ENCODE measurements at regions not wholly inside any gene's neighbourhood (a gene's known extent, or its start where the extent isn't known, plus 50 kb on each side); places are given as distances from the start of the nearest gene placed in this dataset.
A peak's percentile ranks its signal among the peaks of the same experiment; 100 is the strongest.
"Not testable (repeated sequence)": the region's sequence is repeated elsewhere in the genome, so short reads cannot be mapped to it uniquely, and the experiment has no call there.

GRCh38 chr13:26475176-26476110, 82.0 kb upstream of the WASF3 start:
- H3K4me3 Mint-ChIP-seq, result peak overlapping the region; percentile 34
- H3K4me1 Mint-ChIP-seq, result peaks cover 13% of the 10 kb centered on the region
- ATAC-seq, result no peak
- no peaks in the 10 kb centered on the region for H3K27me3 Mint-ChIP-seq
- H3K9me3 Mint-ChIP-seq, result no peaks in the 10 kb centered on the region
- H3K36me3 Mint-ChIP-seq (ENCODE audit: low read depth), result no peaks in the 10 kb centered on the region
- peak overlapping the region; percentile 34 for H3K27ac Mint-ChIP-seq
- no peak for DNase-seq

- H3K27ac Mint-ChIP-seq, result peak overlapping the region; percentile 34
- peak overlapping the region; percentile 34 for H3K4me3 Mint-ChIP-seq
- H3K27me3 Mint-ChIP-seq, result no peaks in the 10 kb centered on the region
- no peaks in the 10 kb centered on the region for H3K36me3 Mint-ChIP-seq (ENCODE audit: low read depth)
- no peaks in the 10 kb centered on the region for H3K9me3 Mint-ChIP-seq
- H3K4me1 Mint-ChIP-seq, result peaks cover 13% of the 10 kb centered on the region
- ATAC-seq (peak; percentile 75), DNase-seq (peak; percentile 18)
These were observed 81.2 kb upstream of the WASF3 start for GRCh38 chr13:26476111-26476781.

- DNase-seq, result no peak
- Mint-ChIP-seq H3K27ac (no peak overlapping the region), H3K9me3 (no peaks in the 10 kb centered on the region), H3K4me1 (peaks cover 13% of the 10 kb centered on the region), H3K27me3 (no peaks in the 10 kb centered on the region), H3K36me3 (ENCODE audit: low read depth) (no peaks in the 10 kb centered on the region), H3K4me3 (peak overlapping the region; percentile 34)
- ATAC-seq, result no peak
These were observed 80.7 kb upstream of the WASF3 start for GRCh38 chr13:26476782-26477142.

- H3K27me3 Mint-ChIP-seq, result no peaks in the 10 kb centered on the region
- no peak overlapping the region for H3K27ac Mint-ChIP-seq
- H3K4me1 Mint-ChIP-seq, result peaks cover 14% of the 10 kb centered on the region
- no peaks in the 10 kb centered on the region for H3K36me3 Mint-ChIP-seq (ENCODE audit: low read depth)
- no peaks in the 10 kb centered on the region for H3K9me3 Mint-ChIP-seq
- ATAC-seq, result no peak
- no peak for DNase-seq
- H3K4me3 Mint-ChIP-seq, result no peak overlapping the region
These were observed 79.8 kb upstream of the WASF3 start for GRCh38 chr13:26477681-26478080.

GRCh38 chr13:26480246-26480855, 77.1 kb upstream of the WASF3 start:
- DNase-seq (no peak), ATAC-seq (no peak)
- Mint-ChIP-seq H3K4me3 (no peak overlapping the region), H3K27ac (no peak overlapping the region), H3K27me3 (no peaks in the 10 kb centered on the region), H3K36me3 (ENCODE audit: low read depth) (no peaks in the 10 kb centered on the region), H3K9me3 (no peaks in the 10 kb centered on the region), H3K4me1 (peaks cover 22% of the 10 kb centered on the region)

- H3K9me3 Mint-ChIP-seq, result no peaks in the 10 kb centered on the region
- DNase-seq (peak; percentile 70), ATAC-seq (peak; percentile 65)
- peaks cover 10% of the 10 kb centered on the region for H3K4me1 Mint-ChIP-seq
- H3K36me3 Mint-ChIP-seq (ENCODE audit: low read depth), result no peaks in the 10 kb centered on the region
- no peak overlapping the region for H3K4me3 Mint-ChIP-seq
- H3K27me3 Mint-ChIP-seq, result no peaks in the 10 kb centered on the region
- no peak overlapping the region for H3K27ac Mint-ChIP-seq
These were observed 74.9 kb upstream of the WASF3 start for GRCh38 chr13:26482451-26483197.

- peaks cover 10% of the 10 kb centered on the region for H3K4me1 Mint-ChIP-seq
- H3K27ac Mint-ChIP-seq, result no peak overlapping the region
- no peaks in the 10 kb centered on the region for H3K27me3 Mint-ChIP-seq
- no peak for DNase-seq
- no peaks in the 10 kb centered on the region for H3K36me3 Mint-ChIP-seq (ENCODE audit: low read depth)
- no peak for ATAC-seq
- no peaks in the 10 kb centered on the region for H3K9me3 Mint-ChIP-seq
- no peak overlapping the region for H3K4me3 Mint-ChIP-seq
These were observed 73.9 kb upstream of the WASF3 start for GRCh38 chr13:26483546-26483945.

- no peaks in the 10 kb centered on the region for H3K36me3 Mint-ChIP-seq (ENCODE audit: low read depth)
- peaks cover 10% of the 10 kb centered on the region for H3K4me1 Mint-ChIP-seq
- H3K9me3 Mint-ChIP-seq, result no peaks in the 10 kb centered on the region
- H3K4me3 Mint-ChIP-seq, result no peak overlapping the region
- no peaks in the 10 kb centered on the region for H3K27me3 Mint-ChIP-seq
- DNase-seq, result no peak
- ATAC-seq, result no peak
- H3K27ac Mint-ChIP-seq, result no peak overlapping the region
These were observed 73.3 kb upstream of the WASF3 start for GRCh38 chr13:26484196-26484595.

GRCh38 chr13:26485288-26485687, 72.2 kb upstream of the WASF3 start:
- no peak overlapping the region for H3K27ac Mint-ChIP-seq
- no peak overlapping the region for H3K4me3 Mint-ChIP-seq
- no peaks in the 10 kb centered on the region for H3K27me3 Mint-ChIP-seq
- H3K9me3 Mint-ChIP-seq, result no peaks in the 10 kb centered on the region
- no peak for DNase-seq
- H3K36me3 Mint-ChIP-seq (ENCODE audit: low read depth), result no peaks in the 10 kb centered on the region
- H3K4me1 Mint-ChIP-seq, result peaks cover 10% of the 10 kb centered on the region
- ATAC-seq, result no peak

GRCh38 chr13:26485786-26486185, 71.7 kb upstream of the WASF3 start:
- no peak for ATAC-seq
- Mint-ChIP-seq H3K27me3 (peaks cover 3% of the 10 kb centered on the region), H3K9me3 (no peaks in the 10 kb centered on the region), H3K4me1 (peaks cover 10% of the 10 kb centered on the region), H3K4me3 (no peak overlapping the region), H3K27ac (no peak overlapping the region), H3K36me3 (ENCODE audit: low read depth) (no peaks in the 10 kb centered on the region)
- no peak for DNase-seq

- DNase-seq, result no peak
- Mint-ChIP-seq H3K4me3 (no peak overlapping the region), H3K27ac (no peak overlapping the region), H3K4me1 (peaks cover 10% of the 10 kb centered on the region), H3K9me3 (no peaks in the 10 kb centered on the region), H3K27me3 (peaks cover 6% of the 10 kb centered on the region), H3K36me3 (ENCODE audit: low read depth) (no peaks in the 10 kb centered on the region)
- no peak for ATAC-seq
These were observed 70.9 kb upstream of the WASF3 start for GRCh38 chr13:26486550-26486949.

GRCh38 chr13:26487781-26488180, 69.7 kb upstream of the WASF3 start:
- ATAC-seq (no peak), DNase-seq (no peak)
- Mint-ChIP-seq H3K27ac (no peak overlapping the region), H3K27me3 (peaks cover 6% of the 10 kb centered on the region), H3K9me3 (no peaks in the 10 kb centered on the region), H3K4me3 (no peak overlapping the region), H3K36me3 (ENCODE audit: low read depth) (no peaks in the 10 kb centered on the region), H3K4me1 (peaks cover 7% of the 10 kb centered on the region)

GRCh38 chr13:26488236-26489003, 69.1 kb upstream of the WASF3 start:
- H3K27ac Mint-ChIP-seq, result no peak overlapping the region
- H3K36me3 Mint-ChIP-seq (ENCODE audit: low read depth), result no peaks in the 10 kb centered on the region
- H3K9me3 Mint-ChIP-seq, result no peaks in the 10 kb centered on the region
- peaks cover 6% of the 10 kb centered on the region for H3K27me3 Mint-ChIP-seq
- no peak overlapping the region for H3K4me3 Mint-ChIP-seq
- no peak for ATAC-seq
- DNase-seq, result no peak
- H3K4me1 Mint-ChIP-seq, result peaks cover 2% of the 10 kb centered on the region

- DNase-seq; H3K4me3 Mint-ChIP-seq; H3K9me3 Mint-ChIP-seq; H3K36me3 Mint-ChIP-seq (ENCODE audit: low read depth); ATAC-seq; H3K4me1 Mint-ChIP-seq; H3K27me3 Mint-ChIP-seq; H3K27ac Mint-ChIP-seq: not testable (repeated sequence)
These were observed 65.2 kb upstream of the WASF3 start for GRCh38 chr13:26492301-26492700.
